ENCODE measurements at regions not wholly inside any gene's neighbourhood (a gene's known extent, or its start where the extent isn't known, plus 50 kb on each side); places are given as distances from the start of the nearest gene placed in this dataset.

GRCh38 chrX:39487969-39488330 is 609.8 kb downstream of the BCOR start:
- TF ChIP-seq, protein P1, sequence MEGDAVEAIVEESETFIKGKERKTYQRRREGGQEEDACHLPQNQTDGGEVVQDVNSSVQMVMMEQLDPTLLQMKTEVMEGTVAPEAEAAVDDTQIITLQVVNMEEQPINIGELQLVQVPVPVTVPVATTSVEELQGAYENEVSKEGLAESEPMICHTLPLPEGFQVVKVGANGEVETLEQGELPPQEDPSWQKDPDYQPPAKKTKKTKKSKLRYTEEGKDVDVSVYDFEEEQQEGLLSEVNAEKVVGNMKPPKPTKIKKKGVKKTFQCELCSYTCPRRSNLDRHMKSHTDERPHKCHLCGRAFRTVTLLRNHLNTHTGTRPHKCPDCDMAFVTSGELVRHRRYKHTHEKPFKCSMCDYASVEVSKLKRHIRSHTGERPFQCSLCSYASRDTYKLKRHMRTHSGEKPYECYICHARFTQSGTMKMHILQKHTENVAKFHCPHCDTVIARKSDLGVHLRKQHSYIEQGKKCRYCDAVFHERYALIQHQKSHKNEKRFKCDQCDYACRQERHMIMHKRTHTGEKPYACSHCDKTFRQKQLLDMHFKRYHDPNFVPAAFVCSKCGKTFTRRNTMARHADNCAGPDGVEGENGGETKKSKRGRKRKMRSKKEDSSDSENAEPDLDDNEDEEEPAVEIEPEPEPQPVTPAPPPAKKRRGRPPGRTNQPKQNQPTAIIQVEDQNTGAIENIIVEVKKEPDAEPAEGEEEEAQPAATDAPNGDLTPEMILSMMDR (IDR thresholded peaks at IDR 0.05) = no peak
- no peak for TF ChIP-seq POLR2A (IDR thresholded peaks at IDR 0.05)

All from uterus (tissue), 2 donors.